ENCODE measurements at regions not wholly inside any gene's neighbourhood (a gene's known extent, or its start where the extent isn't known, plus 50 kb on each side); places are given as distances from the start of the nearest gene placed in this dataset.
"Not testable (repeated sequence)": the region's sequence is repeated elsewhere in the genome, so short reads cannot be mapped to it uniquely, and the experiment has no call there.

DNA sequence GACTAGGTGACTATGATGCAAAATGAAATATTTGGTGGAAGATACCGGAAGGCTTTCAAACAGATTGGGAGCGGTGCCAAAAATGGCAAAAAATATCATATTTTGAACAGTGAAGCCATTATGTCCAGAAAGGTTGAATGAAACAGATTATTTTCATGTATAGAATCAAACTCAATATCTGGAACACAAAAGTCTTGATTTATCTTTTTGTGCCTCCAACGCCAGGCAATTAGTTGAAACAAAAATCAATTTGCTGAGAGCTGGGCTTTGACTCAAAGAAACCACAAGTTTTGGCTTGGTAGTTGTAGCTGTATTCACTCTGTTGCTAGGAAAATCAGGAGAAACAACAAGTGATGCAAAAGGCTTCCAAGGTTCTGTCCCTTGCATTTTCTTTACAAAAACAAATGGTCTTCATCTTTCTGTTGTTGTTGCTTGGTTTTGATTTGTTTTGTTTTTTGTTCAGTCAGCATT is 421.7 kb upstream of the TYRP1 start:
- DNase-seq (ENCODE audit: low read depth) = no peak

DNA sequence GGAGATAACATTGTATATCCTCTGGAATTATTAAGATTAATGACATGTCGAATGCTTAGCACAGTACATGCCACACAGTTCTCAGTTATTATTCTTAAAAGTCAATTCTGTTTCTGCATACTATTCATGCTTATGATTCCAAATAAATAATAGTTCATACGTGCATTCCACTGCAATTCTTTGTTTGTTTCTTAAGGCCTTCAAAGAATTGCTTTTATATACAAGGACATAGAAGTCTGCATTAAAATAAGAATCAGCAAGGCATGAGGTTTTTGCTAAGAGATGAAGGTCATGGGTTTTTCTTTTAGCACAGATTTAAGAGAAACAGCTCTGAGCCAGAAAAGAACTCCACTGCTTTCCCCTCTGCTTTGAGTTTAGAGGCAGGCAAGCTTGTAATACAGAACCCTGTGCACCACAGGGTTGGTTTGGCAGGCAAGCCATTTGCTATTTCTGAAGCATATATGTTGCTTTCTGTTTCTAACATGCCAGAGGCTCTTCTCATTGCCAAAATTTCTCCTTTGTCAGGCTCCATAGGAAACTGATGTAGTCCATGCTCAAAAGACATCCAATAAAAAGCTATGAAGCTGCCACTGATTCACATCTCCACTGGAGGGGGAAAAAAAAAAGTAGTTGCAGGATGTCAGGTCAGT is 420.6 kb upstream of the TYRP1 start:
- no peak for DNase-seq (ENCODE audit: low read depth)

DNA sequence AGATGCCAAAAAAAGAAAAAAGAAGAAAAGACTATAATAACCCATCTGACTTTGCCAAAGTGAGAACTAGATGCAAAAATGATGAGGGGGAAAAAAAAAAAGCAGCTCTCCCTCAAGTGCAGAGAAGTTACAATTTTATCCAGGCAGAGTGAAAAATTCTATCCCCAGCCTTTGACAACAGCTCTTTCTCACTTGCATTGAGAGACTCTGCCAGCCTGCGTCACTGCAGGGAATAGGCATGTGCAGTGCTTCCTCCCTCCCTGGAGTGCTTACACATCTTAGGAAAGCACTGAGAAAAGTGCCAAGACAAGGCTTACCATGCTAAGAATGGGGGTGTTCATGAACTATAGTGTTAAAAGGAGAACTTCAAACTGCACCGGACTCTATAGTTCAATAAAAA is 418.6 kb upstream of the TYRP1 start:
- DNase-seq (ENCODE audit: low read depth) = no peak

DNA sequence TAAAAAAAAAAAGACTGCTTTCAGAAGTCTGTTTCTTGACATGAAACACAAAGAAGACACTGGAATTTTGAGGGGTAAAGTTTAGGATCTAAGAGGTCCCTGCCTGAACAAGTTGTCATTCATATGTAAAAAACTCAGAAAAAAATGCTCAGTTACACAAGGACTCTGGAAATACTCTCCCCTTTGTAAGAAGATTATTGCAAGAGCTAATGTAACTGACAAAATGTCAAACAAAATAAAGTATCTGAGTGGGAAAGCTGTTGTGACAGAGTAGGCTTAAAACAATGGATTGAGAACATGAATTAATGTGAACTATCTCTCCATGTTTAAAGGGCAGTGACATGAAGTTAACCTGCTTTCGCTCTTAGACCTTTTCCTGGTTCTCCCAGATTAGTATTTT is 416.7 kb upstream of the TYRP1 start:
- no peak for DNase-seq (ENCODE audit: low read depth)

GRCh38 chr9:12289711-12290110 is 403.5 kb upstream of the TYRP1 start:
- DNase-seq (ENCODE audit: low read depth) = no peak

DNA sequence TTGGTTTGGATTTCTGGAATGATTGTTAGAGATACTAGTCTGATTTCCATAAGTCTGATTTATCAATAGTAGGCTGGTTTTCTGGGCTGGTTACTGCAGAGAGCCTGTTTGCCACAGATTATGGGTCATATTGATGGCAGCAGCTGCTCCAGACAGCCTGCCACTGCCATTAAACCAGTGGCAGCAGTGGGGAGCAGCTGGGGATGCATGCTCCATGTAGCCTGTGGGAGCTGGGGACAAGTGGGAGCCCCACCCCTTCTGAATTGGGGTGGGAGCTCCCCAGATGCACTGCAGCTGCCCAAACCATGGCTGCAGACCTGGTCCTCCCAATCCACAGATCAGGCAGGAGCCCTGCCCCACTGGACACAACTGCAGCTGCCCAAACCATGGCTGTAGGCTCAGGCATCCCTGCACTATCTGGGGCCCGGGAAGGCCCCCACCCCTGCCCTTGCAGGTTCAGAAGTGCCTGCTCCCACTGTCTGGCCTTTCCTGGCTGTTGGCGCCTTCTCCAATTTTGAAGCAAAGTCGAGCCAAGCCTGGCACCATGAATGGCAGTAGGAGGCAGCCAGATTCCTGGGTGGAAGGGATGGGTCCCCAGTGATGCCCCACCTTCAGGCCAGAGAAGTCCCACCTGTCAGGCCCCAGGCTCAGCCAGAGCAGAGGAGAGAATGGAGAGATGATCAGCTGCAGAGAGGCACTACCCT is 402.9 kb upstream of the TYRP1 start:
- no peak for DNase-seq (ENCODE audit: low read depth)

DNA sequence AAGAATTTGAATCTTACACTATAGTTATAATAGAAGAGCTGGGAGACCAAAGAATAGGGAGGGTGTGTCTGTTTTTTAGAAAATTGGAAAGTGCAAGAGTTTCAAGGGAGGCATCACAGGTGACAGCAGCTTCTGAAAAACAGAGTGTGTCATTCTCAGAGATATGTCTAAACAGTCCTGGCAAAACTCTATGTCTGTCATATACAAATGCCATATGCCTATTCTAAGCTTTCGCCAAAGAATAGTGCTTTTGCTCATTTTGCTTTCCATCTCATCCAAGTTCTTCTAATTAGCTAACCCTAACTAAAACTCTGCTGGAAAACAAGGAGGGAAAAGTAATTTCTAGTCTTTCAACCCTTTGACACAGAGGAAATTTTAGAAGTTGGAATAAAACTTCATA is 388.0 kb upstream of the TYRP1 start:
- DNase-seq (ENCODE audit: low read depth) = no peak

DNA sequence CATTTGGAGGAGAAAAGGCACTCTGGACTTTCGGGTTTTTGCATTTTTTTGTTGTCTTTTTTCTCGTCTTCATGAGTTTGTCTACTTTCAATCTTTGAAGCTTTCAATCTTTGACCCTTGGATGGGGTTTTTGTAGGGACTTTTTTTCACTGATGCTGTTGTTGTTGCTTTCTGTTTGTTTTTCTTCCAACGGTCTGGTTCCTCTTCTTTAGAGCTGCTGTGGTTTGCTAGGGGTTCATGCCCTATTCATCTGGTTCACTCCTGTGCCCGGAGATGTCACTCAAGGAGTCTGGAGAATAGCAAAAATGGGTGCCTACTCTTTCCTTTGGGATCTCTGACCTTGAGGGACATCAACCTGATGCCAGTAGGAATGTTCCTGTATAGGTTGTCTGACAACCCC is 378.6 kb upstream of the TYRP1 start:
- no peak for DNase-seq (ENCODE audit: low read depth)

- DNase-seq (ENCODE audit: low read depth) = no peak
Observed at GRCh38 chr9:12318732-12319685, 374.2 kb upstream of the TYRP1 start.

- DNase-seq (ENCODE audit: low read depth) = no peak
Observed at GRCh38 chr9:12329623-12329985, 363.6 kb upstream of the TYRP1 start.

DNA sequence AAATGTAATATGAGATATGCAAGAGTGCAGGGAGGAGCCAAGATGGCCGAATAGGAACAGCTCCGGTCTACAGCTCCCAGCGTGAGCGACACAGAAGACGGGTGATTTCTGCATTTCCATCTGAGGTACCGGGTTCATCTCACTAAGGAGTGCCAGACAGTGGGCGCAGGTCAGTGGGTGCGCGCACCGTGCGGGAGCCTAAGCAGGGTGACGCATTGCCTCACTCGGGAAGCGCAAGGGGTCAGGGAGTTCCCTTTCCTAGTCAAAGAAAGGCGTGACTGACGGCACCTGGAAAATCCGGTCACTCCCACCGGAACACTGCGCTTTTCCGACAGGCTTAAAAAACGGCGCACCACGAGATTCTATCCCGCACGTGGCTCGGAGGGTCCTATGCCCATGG is 359.2 kb upstream of the TYRP1 start:
- DNase-seq (ENCODE audit: low read depth) = not testable (repeated sequence)

DNA sequence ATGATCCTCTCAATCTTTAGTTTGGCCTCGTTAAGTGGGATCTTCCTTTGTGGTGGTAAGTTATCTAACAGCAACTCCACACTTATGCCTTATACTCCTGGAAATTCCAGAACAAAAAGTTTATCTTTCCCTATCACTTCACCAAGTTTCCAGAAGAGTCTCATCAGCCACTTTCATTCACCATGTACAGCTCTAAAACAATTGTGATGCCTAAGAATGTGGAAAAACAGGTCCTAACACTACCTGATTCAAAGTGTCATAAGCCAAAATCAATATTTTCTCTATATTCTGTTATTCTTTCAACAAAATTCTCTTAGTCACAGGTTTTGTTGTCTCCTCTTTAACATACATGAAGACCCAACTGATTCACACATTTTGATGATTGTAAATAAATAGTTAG is 342.4 kb upstream of the TYRP1 start:
- no peak for DNase-seq (ENCODE audit: low read depth)

DNA sequence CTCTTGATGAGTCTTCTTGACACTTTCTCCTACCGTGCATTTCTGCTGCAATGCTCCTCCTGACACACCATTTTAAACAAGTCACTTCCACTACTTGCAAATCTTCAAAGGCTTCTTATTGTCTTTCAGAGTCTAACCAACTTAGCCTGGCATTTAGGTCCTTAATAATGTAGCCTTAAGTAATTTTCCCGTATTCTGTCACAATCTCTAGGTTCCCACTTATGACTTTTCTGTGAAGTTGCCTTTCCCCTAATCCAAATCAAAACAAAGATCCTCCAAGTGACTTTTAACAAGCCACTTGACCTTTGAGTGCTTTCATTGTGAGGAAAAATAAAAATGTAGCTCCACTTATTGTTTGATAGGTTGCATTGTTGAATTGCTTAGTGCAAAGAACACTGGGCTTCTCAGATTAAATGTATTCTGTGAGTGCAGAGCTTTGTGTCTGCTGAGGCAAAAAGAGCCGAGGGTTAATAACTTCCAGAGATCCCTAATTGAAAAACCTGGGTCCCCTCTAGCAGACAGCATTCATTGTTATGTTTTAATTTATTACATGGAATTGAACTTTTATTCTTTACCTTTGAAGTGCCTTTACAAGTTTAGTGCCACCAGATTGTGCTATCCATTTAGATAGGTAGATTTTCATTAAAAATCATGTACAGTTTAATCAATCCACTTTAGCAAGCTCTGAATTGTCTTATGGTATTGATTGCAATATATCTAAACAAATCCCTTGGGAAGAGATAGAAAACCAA is 341.7 kb upstream of the TYRP1 start:
- no peak for DNase-seq (ENCODE audit: low read depth)

- no peak for DNase-seq (ENCODE audit: low read depth)
Observed at GRCh38 chr9:12352045-12352315, 341.2 kb upstream of the TYRP1 start.

DNA sequence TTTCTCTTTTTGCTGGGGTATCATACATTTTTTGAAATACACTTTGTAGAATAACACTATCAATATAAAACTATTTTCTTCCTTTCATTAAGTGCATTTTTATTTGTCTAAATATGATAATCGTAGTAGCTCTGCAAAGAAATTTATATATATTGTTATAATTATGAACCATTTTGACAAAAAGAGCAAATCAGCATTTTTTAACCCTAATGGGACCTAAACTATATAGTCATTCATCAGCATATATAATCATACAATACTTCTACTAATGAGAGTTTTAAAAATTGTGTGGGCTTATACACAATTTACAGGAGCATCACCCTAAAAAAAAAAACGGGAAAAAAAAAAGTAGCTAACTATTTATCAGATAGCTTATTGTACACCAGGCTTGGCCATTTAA is 329.7 kb upstream of the TYRP1 start:
- no peak for DNase-seq (ENCODE audit: low read depth)

GRCh38 chr9:12368569-12368968 is 324.6 kb upstream of the TYRP1 start:
- no peak for DNase-seq (ENCODE audit: low read depth)

DNA sequence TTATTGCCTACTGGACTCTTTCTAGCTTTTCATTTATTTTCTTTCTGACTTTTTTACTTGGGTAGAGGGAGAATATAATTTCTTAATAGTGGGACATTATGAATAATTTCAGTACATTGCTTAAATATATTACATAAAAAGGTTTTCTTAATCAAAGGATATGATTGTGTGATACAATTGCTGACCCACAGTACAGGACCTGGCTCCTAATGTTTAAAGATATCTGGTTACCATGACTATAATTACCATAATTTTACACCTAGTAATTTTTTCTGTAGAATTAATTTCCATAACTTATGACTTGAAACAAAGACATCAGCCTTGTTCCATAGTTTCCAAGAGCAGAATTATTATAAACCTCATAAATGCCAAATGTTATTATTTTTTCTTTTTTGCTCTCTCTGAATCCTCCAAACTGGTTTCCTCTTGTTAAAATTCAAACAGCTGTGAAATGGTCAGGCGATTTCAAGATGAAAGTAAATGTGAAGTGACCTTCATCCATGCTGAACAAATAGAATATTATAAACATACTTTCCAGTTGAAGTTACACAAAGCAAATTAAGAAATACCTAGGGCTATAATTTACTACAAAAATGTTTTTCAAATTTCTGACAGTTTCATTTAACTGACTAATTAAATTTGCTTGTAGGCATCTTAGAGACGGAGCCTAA is 301.2 kb upstream of the TYRP1 start:
- no peak for DNase-seq (ENCODE audit: low read depth)

DNA sequence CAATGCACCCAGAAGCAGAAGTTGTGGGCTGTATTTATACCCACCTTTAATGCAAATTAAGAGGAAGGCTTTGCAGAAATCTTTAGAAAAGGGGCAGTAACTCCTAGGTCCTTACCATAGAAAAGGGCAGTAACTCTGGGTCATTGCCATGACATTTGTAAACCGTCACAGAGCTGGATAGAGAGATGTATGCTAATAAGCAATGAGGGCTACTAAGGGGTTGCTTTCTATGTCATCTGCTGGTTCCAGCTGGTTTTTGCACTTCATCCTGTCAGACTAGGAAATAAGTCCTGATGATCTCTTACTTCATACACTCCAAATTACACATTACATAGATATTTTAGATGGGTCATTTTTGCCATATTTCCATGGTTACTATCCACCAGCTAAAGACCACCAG is 299.1 kb upstream of the TYRP1 start:
- DNase-seq (ENCODE audit: low read depth) = no peak

GRCh38 chr9:12403721-12404120 is 289.5 kb upstream of the TYRP1 start:
- no peak for DNase-seq (ENCODE audit: low read depth)

DNA sequence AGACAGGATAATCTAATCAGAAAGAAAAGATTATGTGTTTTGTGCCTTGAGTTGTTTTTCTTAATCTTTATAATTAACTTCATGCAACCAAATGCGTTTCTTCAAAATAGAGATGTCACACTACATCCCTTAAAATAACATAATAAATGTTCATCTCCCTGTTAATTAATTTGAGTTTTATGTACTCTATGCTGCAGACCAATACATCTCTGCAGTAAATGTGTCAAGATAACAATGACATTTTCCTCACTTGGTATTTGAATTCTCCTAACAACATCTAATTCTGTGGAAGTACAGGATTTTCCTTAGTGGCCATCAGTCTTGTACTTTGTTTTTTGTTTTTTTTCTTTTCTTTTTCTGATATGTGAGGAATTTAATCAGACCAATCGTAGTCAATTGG is 279.2 kb upstream of the TYRP1 start:
- DNase-seq (ENCODE audit: low read depth) = no peak

DNA sequence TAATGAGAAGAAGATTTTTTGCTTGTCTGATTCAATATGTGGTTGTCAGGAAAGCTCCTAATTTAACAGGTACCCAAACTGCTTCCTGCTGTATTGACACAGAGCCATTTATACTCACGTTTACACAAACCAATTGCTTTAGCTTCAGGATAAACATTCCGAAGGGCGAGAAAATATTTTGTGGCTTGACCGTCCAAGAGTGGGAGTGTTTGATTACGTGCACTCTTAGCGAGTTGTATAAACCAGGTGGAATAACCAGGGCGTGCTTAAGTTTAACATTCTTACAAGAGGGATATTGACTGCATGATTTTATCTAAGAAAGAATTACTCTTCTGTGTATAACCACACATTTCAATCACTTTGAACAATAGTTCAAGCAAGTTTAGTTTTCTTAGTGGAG is 278.7 kb upstream of the TYRP1 start:
- no peak for DNase-seq (ENCODE audit: low read depth)

DNA sequence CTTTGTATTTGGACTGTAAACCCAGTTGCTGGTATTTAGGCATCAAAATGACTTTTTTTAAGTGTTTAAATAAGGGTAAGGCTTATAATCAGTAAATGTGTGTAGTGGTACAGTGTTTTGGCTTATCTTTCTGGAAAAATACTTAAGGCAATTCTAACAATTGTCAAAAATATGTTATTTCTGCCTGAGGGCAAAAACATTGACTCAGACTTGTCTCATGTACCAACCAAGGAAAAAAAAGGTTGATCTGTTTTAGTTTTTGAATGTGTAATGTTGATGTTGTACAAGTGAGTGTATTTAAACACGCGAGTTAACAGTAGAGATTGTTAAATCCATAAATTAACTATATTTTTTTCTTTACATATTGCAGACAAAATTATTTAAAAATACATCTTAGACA is 277.8 kb upstream of the TYRP1 start:
- DNase-seq (ENCODE audit: low read depth) = no peak

Data from CMK (cell line).